OCI-LY1 (cell line): ENCODE measurements at regions not wholly inside any gene's neighbourhood (a gene's known extent, or its start where the extent isn't known, plus 50 kb on each side); places are given as distances from the start of the nearest gene placed in this dataset.

Experiments used
- H2AFZ ChIP-seq: fragments of 200-600 bp; sonication (generic), shearing (Covaris generic); 2 replicates; pipeline ENCODE4 v1.6.0; 2014; ENCODE audit warnings: antibody characterized with exemption, mild to moderate bottlenecking, low read length
- H3F3A ChIP-seq: fragments of 200-600 bp; sonication (generic), shearing (Covaris generic); 2 replicates; pipeline ENCODE4 v1.6.0; 2014; ENCODE audit warnings: mild to moderate bottlenecking, antibody characterized with exemption, low read length, moderate library complexity; ENCODE audit not compliant: insufficient read depth
- H3K27ac ChIP-seq: fragments of 200-600 bp; sonication (generic); 2 replicates; pipeline ENCODE4 v1.5.1; 2014; ENCODE audit warnings: low read length, mixed run types, mild to moderate bottlenecking, low read depth; ENCODE audit not compliant: poor library complexity, severe bottlenecking
- H3K27me3 ChIP-seq: fragments of 200-600 bp; sonication (generic); 2 replicates; pipeline ENCODE4 v1.6.0; 2014; ENCODE audit warnings: antibody characterized with exemption, mild to moderate bottlenecking, low read length, moderate library complexity; ENCODE audit not compliant: insufficient read depth
- H3K36me3 ChIP-seq: fragments of 200-600 bp; sonication (generic); 2 replicates; pipeline ENCODE4 v1.6.1; 2014; ENCODE audit warnings: mild to moderate bottlenecking, antibody characterized with exemption, low read length, moderate library complexity, mixed read lengths; ENCODE audit not compliant: insufficient read depth
- H3K4me1 ChIP-seq: fragments of 200-600 bp; sonication (generic); 2 replicates; pipeline ENCODE4 v1.5.1; 2014; ENCODE audit warnings: mild to moderate bottlenecking, low read length, moderate library complexity; ENCODE audit not compliant: insufficient read depth, severe bottlenecking
- H3K4me2 ChIP-seq: fragments of 200-600 bp; sonication (generic), shearing (Covaris generic); 2 replicates; pipeline ENCODE4 v1.6.1; 2014; ENCODE audit warnings: low read length
- H3K4me3 ChIP-seq: fragments of 200-600 bp; sonication (generic); 2 replicates; pipeline ENCODE4 v1.5.1; 2014; ENCODE audit warnings: low read length, low read depth, mild to moderate bottlenecking, mixed read lengths; ENCODE audit not compliant: poor library complexity, severe bottlenecking
- H3K79me2 ChIP-seq: fragments of 200-600 bp; shearing (Covaris generic); 2 replicates; pipeline ENCODE4 v1.6.1; 2016; ENCODE audit warnings: mixed run types, low read length, mixed read lengths; ENCODE audit not compliant: insufficient read depth
- H3K9ac ChIP-seq: fragments of 200-600 bp; sonication (generic), shearing (Covaris generic); 2 replicates; pipeline ENCODE4 v1.6.1; 2014; ENCODE audit warnings: mild to moderate bottlenecking, low read length, mixed read lengths
- H3K9me2 ChIP-seq: fragments of 200-600 bp; sonication (generic), shearing (Covaris generic); 2 replicates; pipeline ENCODE4 v1.6.1; 2014; ENCODE audit warnings: low read depth, mild to moderate bottlenecking, low read length, mixed read lengths
- H3K9me3 ChIP-seq: fragments of 200-600 bp; shearing (Covaris generic); 2 replicates; pipeline ENCODE4 v1.6.1; 2014; ENCODE audit warnings: low read length, mixed read lengths
- H4K20me1 ChIP-seq: fragments of 200-600 bp; sonication (generic), shearing (Covaris generic); 2 replicates; pipeline ENCODE4 v1.6.0; 2016; ENCODE audit warnings: mild to moderate bottlenecking, low read length; ENCODE audit not compliant: insufficient read depth
- CTCF ChIP-seq: fragments of 200-600 bp; sonication (generic), shearing (Covaris generic); IDR thresholded peaks from 2 replicates; pipeline ENCODE4 v1.5.1; 2017; ENCODE audit warnings: mild to moderate bottlenecking, antibody characterized with exemption, low read length, moderate library complexity, mixed read lengths
- EZH2 ChIP-seq: fragments of 200-600 bp; sonication (generic), shearing (Covaris generic); IDR thresholded peaks from 2 replicates; pipeline ENCODE4 v1.8.0; 2017; ENCODE audit warnings: borderline replicate concordance, mixed run types, mild to moderate bottlenecking, antibody characterized with exemption, low read length, moderate library complexity, mixed read lengths

GRCh38 chr17:72507370-72507769 lies 386.6 kb downstream of the SOX9 start:
- Histone ChIP-seq H2AFZ (no peak overlapping the region), H3K27ac (no peak overlapping the region), H3K9me3 (0 out of 2 replicates have a peak, but pooled peaks cover 4% of the 10 kb centered on the region), H3K9me2 (no peaks in the 10 kb centered on the region), H3F3A (no peaks in the 10 kb centered on the region), H3K27me3 (no peaks in the 10 kb centered on the region; the same call in 1 of the 2 replicates), H3K4me3 (no peak overlapping the region), H3K4me2 (no peak overlapping the region), H3K9ac (no peak overlapping the region), H3K4me1 (no peaks in the 10 kb centered on the region), H4K20me1 (no peaks in the 10 kb centered on the region), H3K36me3 (no peaks in the 10 kb centered on the region), H3K79me2 (no peaks in the 10 kb centered on the region)
- no peak for TF ChIP-seq EZH2
- no peak for TF ChIP-seq CTCF

GRCh38 chr17:72510351-72511016 lies 389.7 kb downstream of the SOX9 start:
- Histone ChIP-seq H3K36me3 (no peaks in the 10 kb centered on the region), H3F3A (no peaks in the 10 kb centered on the region), H3K4me3 (no peak overlapping the region), H3K27ac (no peak overlapping the region), H3K79me2 (no peaks in the 10 kb centered on the region), H3K4me1 (no peaks in the 10 kb centered on the region), H3K9me2 (no peaks in the 10 kb centered on the region), H3K4me2 (no peak overlapping the region), H3K27me3 (no peaks in the 10 kb centered on the region; the same call in 1 of the 2 replicates), H2AFZ (no peak overlapping the region), H3K9ac (no peak overlapping the region), H4K20me1 (no peaks in the 10 kb centered on the region), H3K9me3 (no peaks in the 10 kb centered on the region)
- TF ChIP-seq EZH2 (no peak), CTCF (no peak)

- Histone ChIP-seq H3K9me2 (no peaks in the 10 kb centered on the region), H3K79me2 (no peaks in the 10 kb centered on the region), H4K20me1 (no peaks in the 10 kb centered on the region), H3K27ac (no peak overlapping the region), H3K4me2 (no peak overlapping the region), H3K4me1 (no peaks in the 10 kb centered on the region), H3F3A (no peaks in the 10 kb centered on the region), H3K9me3 (no peaks in the 10 kb centered on the region), H3K9ac (no peak overlapping the region), H3K36me3 (no peaks in the 10 kb centered on the region), H3K4me3 (no peak overlapping the region), H2AFZ (no peak overlapping the region), H3K27me3 (no peaks in the 10 kb centered on the region; the same call in 1 of the 2 replicates)
- TF ChIP-seq CTCF (no peak), EZH2 (no peak)
These were observed 390.4 kb downstream of the SOX9 start for GRCh38 chr17:72511242-72511641.
